TTC549 (cell line): ENCODE measurements at regions not wholly inside any gene's neighbourhood (a gene's known extent, or its start where the extent isn't known, plus 50 kb on each side); places are given as distances from the start of the nearest gene placed in this dataset.
A peak's percentile ranks its signal among the peaks of the same experiment; 100 is the strongest.
"Not testable (repeated sequence)": the region's sequence is repeated elsewhere in the genome, so short reads cannot be mapped to it uniquely, and the experiment has no call there.

Source experiments
- FAIRE-seq: peaks from 2 replicates; lab custom pipeline; 2012; peaks lifted over from hg19 to GRCh38; lab: Jason Lieb, UNC

- no peak for FAIRE-seq
Observed at GRCh38 chr7:81887098-81888090, 117.5 kb upstream of the HGF start.

- no peak for FAIRE-seq
Observed at GRCh38 chr7:81886211-81886764, 116.4 kb upstream of the HGF start.

- FAIRE-seq, result no peak
Observed at GRCh38 chr7:81884817-81885216, 115.0 kb upstream of the HGF start.

GRCh38 chr7:81883801-81884393 is 114.0 kb upstream of the HGF start:
- no peak for FAIRE-seq

- no peak for FAIRE-seq
Observed at GRCh38 chr7:81882086-81882485, 112.2 kb upstream of the HGF start.

- FAIRE-seq, result no peak
Observed at GRCh38 chr7:81877890-81878289, 108.0 kb upstream of the HGF start.

GRCh38 chr7:81873559-81873958 is 103.7 kb upstream of the HGF start:
- FAIRE-seq, result no peak

- FAIRE-seq, result no peak
Observed at GRCh38 chr7:81871606-81872265, 101.9 kb upstream of the HGF start.

GRCh38 chr7:81870608-81871007 is 100.8 kb upstream of the HGF start:
- FAIRE-seq, result no peak

- no peak for FAIRE-seq
Observed at GRCh38 chr7:81869670-81870069, 99.8 kb upstream of the HGF start.

GRCh38 chr7:81865754-81866153 is 95.9 kb upstream of the HGF start:
- peak; percentile 33 for FAIRE-seq

GRCh38 chr7:81859433-81859832 is 89.6 kb upstream of the HGF start:
- FAIRE-seq, result no peak

GRCh38 chr7:81858820-81859219 is 89.0 kb upstream of the HGF start:
- not testable (repeated sequence) for FAIRE-seq

GRCh38 chr7:81857385-81857784 is 87.5 kb upstream of the HGF start:
- FAIRE-seq, result no peak

- no peak for FAIRE-seq
Observed at GRCh38 chr7:81854518-81854917, 84.7 kb upstream of the HGF start.

- no peak for FAIRE-seq
Observed at GRCh38 chr7:81852701-81853100, 82.9 kb upstream of the HGF start.

- FAIRE-seq, result no peak
Observed at GRCh38 chr7:81851413-81851812, 81.6 kb upstream of the HGF start.

- FAIRE-seq, result no peak
Observed at GRCh38 chr7:81846398-81846797, 76.6 kb upstream of the HGF start.

- FAIRE-seq, result no peak
Observed at GRCh38 chr7:81845744-81846241, 75.9 kb upstream of the HGF start.

- not testable (repeated sequence) for FAIRE-seq
Observed at GRCh38 chr7:81843657-81844056, 73.8 kb upstream of the HGF start.

GRCh38 chr7:81842361-81842760 is 72.5 kb upstream of the HGF start:
- FAIRE-seq, result no peak

- no peak for FAIRE-seq
Observed at GRCh38 chr7:81839708-81840369, 70.0 kb upstream of the HGF start.
